ENCODE measurements at regions not wholly inside any gene's neighbourhood (a gene's known extent, or its start where the extent isn't known, plus 50 kb on each side); places are given as distances from the start of the nearest gene placed in this dataset.
"Not testable (repeated sequence)": the region's sequence is repeated elsewhere in the genome, so short reads cannot be mapped to it uniquely, and the experiment has no call there.

DNA sequence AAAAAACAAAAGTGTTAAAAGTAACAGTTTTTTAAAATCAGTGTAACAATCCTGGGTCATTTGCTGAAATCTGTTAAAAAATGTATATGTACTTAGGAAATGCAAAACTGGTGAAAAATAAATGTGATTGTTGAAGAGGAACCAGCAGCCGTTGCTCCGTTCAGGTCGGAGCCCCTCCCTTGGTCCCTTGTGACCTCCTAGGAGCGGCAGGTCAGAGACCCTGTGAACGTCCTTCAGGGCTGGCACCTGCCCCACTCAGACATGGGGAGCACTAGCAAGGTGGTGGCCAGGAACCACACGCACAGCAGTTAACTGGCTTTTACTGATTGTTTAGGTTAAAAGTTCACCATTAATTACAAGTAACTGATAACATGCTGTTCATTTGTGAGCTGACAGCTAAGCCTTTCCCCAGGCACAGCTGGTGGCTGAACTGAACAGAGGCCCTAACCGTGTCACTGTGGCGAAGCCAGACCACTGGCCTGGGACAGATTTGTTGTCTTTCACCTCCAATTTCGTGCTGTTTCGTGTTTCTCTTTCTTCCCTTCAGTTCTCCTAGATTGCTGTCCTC, 159.2 kb upstream of the ALKAL2 start:
- DNase-seq (ENCODE audit: low spot score) = no peak

DNA sequence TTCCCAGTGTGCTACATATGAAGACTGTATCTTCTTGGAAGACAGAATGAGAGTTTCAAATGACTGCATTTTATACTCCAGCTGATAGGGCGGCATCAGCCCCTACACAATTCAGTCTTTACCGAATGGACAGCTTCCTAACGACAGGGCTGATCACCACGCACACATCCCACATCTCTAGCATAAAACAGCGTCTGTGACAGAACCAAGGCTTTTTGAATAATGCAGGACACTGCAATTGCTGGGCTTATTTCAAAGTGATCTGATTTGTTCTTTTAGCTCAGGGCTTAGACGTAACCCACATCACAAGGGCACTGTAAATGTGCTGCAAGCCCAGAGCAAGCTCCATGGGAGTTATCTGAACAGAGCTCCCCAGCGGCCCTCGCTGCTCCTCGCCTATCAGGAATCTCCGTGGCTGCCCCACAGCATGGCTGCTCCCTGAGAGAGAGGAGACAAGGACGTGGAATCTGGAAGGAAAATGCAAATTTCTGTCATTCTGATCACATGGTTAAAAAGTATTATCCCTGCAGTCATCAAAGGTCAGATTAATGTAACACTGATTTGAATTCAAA, 158.5 kb upstream of the ALKAL2 start:
- DNase-seq (ENCODE audit: low spot score) = no peak

DNA sequence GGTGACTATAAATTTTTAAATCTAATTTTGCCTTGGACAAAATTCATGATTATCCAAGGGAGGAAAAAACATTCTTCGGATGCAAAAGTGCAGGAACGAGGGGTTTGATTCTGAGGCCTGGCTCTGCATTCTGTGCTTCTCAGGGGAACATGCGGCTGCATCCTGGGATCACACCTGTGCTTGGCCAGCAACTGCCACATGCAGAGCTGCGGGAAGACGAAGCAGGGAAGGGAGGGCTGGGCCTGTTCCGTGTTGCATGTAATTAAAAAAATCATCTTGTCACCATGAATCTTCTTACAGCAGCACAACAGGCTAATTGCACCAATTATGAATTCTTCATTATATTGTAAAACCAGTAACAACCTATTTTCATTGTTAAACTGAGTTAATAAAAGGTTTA, 158.0 kb upstream of the ALKAL2 start:
- no peak for DNase-seq (ENCODE audit: low spot score)

- DNase-seq (ENCODE audit: low spot score) = no peak
Observed at GRCh38 chr2:444937-445884, 157.3 kb upstream of the ALKAL2 start.

DNA sequence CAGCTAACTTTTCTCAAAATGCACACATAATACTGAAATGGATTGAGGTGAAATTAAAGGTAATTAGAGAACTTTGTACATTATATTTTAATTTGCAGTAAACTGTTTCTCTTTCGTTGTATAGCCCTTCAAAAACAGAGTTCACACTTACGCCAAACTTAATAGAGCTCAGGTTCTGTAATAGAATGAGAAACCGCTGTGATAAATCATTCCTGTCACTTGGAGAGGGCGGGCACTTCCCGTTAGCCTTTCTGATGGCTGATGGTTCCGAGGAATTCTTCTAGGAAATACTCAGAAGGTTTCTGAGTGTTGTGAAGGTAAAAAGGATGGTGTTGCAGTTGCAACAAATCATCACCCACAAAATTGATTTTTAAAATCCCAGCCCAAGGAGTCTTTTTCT, 155.8 kb upstream of the ALKAL2 start:
- no peak for DNase-seq (ENCODE audit: low spot score)

DNA sequence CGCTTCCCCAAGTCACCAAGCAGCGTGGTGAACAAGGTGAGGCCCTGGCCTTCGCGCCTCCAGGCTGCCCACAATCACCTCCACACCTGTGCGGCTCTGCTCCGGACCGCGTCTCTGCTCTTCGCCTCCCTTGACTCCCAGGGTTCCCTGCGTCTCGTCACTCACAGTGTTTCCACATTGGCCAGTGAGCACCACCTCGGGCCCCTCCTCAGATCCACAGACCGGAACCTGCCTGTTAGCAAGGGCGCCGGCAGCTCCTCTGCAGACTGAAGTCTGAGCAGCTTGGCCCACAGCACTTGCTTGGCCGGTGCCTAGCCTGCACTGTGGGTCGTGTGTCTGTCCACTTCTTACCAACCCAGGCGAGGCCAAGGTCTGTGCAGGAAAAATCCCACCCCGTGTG, 155.3 kb upstream of the ALKAL2 start:
- DNase-seq (ENCODE audit: low spot score) = no peak

GRCh38 chr2:441258-442022, 153.5 kb upstream of the ALKAL2 start:
- no peak for DNase-seq (ENCODE audit: low spot score)

GRCh38 chr2:440403-440740, 152.5 kb upstream of the ALKAL2 start:
- DNase-seq (ENCODE audit: low spot score) = no peak

DNA sequence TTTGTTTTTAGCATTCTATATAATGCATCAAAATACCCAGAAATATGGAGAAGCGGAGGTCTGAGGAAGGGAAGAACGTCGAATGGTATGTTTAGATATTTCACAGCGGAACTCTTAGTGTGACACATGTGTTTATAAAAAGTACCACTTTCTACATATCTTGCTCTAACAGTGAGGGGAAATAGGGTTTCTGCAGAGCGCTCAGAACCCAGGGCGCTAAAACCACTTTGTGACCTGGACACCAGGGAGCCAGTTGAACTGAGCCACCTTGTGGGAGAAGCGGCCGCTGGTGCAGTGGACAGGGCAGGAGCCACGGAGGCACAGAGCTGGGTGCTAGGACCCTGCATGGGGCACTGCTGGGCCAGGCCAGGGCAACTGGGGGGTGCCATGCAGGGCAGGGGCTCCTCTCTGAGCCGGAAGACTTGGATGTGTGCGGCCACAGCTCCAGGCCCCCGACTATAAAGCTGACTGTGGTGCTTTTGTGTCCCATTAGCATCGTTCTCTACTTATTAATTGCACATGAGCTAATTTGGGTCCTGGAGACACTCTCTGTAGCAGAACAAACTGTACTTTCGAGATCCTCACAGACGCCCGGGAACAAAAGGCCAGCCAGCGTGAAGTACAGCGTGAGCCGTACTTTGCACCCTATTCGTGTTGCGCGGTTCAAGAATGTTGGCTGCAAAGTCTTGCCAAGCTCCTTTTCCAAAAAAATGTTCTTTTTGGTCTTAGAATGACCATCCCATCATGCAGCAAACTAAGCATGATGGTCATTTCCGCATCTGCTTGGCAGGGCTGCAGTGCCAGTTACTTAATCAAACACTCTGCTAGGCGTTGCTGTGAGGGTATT, 151.9 kb upstream of the ALKAL2 start:
- no peak for DNase-seq (ENCODE audit: low spot score)

DNA sequence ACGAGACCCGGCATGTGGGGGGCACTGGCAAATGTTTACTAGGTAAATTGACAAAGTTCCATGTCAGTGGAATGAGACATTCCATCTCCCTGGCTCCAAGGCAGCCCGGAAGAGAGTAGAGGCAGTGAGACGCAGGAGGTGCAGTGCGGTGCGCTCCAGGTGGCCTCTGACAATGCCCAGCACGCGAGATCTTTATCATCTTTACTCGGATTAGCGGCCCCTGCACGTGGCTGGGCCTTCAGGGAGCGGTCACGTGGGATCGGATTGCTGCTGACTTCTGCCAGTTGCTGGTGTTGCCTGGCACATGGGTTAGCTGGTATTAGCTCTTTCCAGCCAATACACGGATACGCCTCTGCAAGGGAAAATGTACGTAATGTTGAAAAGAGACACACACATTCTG, 151.2 kb upstream of the ALKAL2 start:
- no peak for DNase-seq (ENCODE audit: low spot score)

DNA sequence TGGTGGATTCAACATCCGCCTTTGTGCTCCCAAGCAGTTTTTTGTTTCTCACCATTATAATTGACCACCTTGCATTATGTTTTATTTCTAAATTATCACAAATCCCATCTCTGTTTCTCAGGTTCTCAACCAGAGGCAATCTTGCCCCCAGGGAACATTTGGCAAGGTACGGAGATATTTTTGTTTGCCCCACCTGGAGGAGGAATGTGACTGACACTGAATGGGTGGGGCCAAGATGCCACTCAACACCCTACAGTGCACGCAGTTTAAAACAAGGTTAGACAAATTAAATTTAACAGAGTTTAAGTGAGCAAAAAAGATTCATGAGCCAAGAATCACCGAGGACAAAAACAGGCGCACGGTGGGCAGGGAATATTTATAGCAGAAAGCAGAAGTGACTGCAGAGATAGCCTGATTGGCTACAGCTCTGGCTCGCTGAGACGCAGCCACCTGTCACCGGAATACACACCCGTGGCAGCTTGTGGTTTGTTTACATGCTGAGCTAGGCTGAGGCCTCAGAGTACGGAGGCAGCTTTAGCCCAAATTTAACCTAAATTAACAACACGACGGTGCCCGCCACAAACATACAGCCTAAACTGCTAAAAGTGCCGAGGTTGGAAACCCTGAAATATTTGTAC, 150.0 kb upstream of the ALKAL2 start:
- no peak for DNase-seq (ENCODE audit: low spot score)

DNA sequence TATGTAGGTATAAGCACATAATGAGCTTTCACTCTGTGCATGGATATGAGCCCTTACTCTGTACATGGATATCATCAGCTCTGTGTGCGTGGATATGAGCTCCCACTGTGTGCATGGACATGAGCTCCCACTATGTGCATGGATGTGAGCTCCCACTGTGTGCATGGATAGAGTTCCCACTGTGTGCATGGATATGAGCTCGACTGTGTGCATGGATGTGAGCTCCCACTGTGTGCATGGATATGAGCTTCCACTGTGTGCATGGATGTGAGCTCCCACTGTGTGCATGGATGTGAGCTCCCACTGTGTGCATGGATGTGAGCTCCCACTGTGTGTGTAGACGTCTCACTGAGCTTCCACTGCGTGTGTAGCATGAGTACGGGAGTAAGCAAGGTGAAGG, 149.3 kb upstream of the ALKAL2 start:
- DNase-seq (ENCODE audit: low spot score) = no peak

DNA sequence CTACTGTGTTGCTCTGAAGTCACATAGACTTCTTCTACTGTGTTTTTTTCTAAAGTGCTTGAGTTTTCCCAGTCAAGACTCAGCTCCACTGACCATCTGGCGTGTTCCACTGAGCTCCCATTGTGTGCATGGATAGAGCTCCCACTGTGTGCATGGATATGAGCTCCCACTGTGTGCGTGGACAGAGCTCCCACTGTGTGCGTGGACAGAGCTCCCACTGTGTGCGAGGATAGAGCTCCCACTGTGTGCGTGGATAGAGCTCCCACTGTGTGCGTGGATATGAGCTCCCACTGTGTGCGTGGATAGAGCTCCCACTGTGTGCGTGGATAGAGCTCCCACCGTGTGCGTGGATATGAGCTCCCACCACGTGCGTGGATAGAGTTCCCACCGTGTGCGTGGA, 148.3 kb upstream of the ALKAL2 start:
- no peak for DNase-seq (ENCODE audit: low spot score)

DNA sequence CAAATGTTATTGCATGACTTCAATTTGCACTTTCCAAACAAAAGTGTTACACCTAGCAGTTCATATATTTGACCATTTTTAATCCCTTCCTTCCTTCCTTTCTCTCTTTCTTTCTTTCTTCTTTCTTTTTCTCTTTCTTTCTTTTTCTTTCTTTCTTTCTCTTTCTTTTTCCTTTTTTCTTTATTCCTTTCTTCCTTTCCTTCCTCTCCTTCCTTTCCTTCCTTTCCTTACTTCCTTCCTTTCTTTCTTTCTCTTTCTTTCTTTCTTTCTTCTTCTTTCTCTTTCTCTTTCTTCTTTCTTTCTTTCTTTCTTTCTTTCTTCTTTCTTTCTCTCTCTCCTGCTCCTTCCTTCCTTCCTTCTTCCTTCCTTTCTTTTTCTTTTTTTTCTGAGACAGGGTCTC, 146.7 kb upstream of the ALKAL2 start:
- no peak for DNase-seq (ENCODE audit: low spot score)

GRCh38 chr2:433216-433615, 145.3 kb upstream of the ALKAL2 start:
- no peak for DNase-seq (ENCODE audit: low spot score)

DNA sequence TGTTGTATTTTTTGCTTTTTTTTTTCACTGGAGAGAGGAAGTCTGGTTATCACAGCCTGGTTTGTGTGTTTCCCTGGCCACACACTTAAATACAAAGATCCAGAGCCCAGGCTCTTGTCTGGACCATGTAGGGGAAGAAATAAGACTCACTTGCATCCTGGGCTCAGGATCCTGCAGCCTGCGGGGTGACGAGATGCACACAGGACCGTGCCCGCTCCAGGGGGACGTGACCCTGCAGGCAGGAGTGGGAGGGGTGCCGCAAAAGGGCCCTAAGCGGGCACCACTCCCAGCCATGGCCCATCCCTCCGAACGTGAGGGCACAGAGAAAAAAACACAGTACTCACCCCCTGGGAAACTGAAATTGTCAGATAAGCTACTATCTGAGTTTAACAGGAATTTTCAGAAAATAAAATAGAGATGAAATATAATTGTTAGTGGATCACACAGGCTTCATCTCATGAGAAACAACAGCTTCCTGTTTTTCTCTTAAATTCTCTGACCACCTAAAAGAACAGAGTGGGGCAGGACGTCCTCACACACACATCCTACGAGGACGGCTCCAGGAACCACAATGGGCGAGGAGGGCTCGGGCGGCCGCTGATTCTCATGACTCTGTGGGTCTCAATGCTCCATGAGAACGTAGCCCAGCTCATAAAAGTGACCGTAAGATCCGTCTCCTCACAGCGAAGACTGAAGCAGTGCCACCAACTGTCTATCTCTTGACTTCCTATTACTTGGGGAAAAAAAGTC, 142.6 kb upstream of the ALKAL2 start:
- no peak for DNase-seq (ENCODE audit: low spot score)

DNA sequence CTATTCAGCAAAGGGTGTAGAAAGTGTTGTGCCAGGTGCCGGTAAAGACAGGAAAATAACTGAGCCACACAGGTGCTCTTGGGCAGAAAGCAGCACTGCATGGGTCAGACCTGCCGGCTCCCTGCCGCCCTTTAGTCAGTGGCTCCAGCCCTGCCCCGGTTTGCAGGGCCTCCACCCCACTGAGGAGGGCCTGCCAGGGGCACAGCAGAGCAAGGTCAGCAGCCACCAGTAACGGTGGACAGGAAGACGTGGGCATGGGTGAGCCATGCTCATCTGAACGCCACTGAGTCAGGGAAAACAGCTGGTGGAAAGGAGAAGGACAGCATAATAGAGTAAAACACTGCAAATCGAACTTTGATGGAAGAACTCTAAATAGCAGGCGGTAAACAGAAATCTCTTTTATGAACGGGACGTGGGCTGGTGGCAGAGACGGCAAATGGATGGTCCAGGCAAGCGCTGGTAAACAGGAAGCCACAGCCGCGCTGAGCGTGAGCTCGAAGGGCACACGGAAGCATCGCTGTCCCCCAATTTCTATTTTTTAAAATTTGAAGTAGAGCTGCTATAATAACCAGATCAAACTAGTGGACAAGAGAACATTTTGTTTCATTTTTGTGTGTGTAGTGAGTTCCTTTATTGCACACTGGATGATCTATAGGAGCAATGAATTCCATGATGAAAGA, 141.8 kb upstream of the ALKAL2 start:
- no peak for DNase-seq (ENCODE audit: low spot score)

DNA sequence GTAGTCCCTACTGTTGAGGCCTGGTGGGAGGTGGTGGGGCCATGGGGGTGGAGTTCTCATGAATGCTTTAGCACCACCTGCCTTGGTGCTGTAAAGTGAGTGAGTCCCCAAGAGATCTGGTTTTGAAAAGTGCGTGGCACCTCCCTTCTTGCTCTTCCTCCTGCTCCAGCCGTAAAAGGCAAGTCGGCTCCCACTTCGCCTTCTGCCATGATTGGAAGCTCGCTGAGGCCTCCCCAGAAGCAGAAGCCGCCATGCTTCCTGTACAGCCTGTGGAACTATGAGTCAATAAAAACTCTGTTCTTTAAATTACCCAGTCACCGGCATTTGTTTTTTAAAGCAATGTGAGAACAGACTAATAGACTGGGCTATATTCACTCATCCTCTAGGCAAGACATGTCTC, 141.3 kb upstream of the ALKAL2 start:
- DNase-seq (ENCODE audit: low spot score) = no peak

- no peak for DNase-seq (ENCODE audit: low spot score)
Observed at GRCh38 chr2:428591-428990, 140.7 kb upstream of the ALKAL2 start.

DNA sequence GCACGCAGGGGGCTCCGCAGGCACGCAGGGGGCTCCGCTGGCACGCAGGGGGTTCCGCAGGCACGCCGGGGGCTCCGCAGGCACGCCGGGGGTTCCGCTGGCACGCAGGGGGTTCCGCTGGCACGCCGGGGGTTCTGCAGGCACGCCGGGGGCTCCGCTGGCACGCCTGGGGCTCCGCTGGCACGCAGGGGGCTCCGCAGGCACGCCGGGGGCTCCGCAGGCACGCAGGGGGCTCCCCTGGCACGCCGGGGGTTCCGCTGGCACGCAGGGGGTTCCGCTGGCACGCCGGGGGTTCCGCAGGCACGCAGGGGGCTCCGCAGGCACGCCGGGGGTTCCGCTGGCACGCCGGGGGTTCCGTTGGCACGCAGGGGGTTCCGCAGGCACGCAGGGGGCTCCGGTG, 138.8 kb upstream of the ALKAL2 start:
- not testable (repeated sequence) for DNase-seq (ENCODE audit: low spot score)
